ENCODE measurements at regions not wholly inside any gene's neighbourhood (a gene's known extent, or its start where the extent isn't known, plus 50 kb on each side); places are given as distances from the start of the nearest gene placed in this dataset.

GRCh38 chr22:33167998-33168790 lies 110.0 kb upstream of the SYN3 start:
- intact Hi-C loops (cut with DNase I; ENCODE audit: low total_unique reads) = no loop called here
- peaks cover 0 to 4% (median 0%) of the 10 kb centered on the region in 7 donors for H3K27me3 ChIP-seq (replicated peaks in 1 of 7)

GRCh38 chr22:33166206-33166605 lies 108.0 kb upstream of the SYN3 start:
- H3K27me3 ChIP-seq (replicated peaks in 1 of 7) = peaks cover 0 to 7% (median 0%) of the 10 kb centered on the region in 7 donors
- no peak for DNase-seq
- H3K9me3 ChIP-seq = peaks cover 0 to 4% (median 0%) of the 10 kb centered on the region in 8 donors
- H3K4me1 ChIP-seq = no peaks in the 10 kb centered on the region
- intact Hi-C loops (cut with DNase I; ENCODE audit: low total_unique reads) = no loop called here
- H3K4me3 ChIP-seq = no peak overlapping the region
- no peak overlapping the region for H3K27ac ChIP-seq
- WGBS, 5 donors = 58 to 70% (median 63%) methylated on average over 7 of the region's 7 CpGs
- no peaks in the 10 kb centered on the region for H3K36me3 ChIP-seq
- TF ChIP-seq POLR2A (IDR thresholded peaks at IDR 0.05) (no peak), POLR2AphosphoS5 (IDR thresholded peaks at IDR 0.05) (no peak), CTCF (IDR thresholded peaks at IDR 0.05 in 8 of 11, conservative IDR thresholded peaks at IDR 0.05 in 3 of 11) (no peak)

More at GRCh38 chr22:33167998-33168790, 110.0 kb upstream of the SYN3 start:
- 63 to 80% (median 72%) methylated on average over 4 of the region's 4 CpGs for WGBS, 5 donors
- Histone ChIP-seq H3K36me3 (no peaks in the 10 kb centered on the region), H3K9me3 (peaks cover 0 to 10% (median 0%) of the 10 kb centered on the region in 8 donors), H3K27ac (no peak overlapping the region), H3K4me3 (no peak overlapping the region), H3K4me1 (no peaks in the 10 kb centered on the region)
- no peak for DNase-seq
- TF ChIP-seq POLR2A (IDR thresholded peaks at IDR 0.05) (no peak), CTCF (IDR thresholded peaks at IDR 0.05 in 8 of 11, conservative IDR thresholded peaks at IDR 0.05 in 3 of 11) (no peak), POLR2AphosphoS5 (IDR thresholded peaks at IDR 0.05) (no peak)

- intact Hi-C loops (cut with DNase I; ENCODE audit: low total_unique reads) = no loop called here
- 50 to 61% (median 56%) methylated on average over 4 of the region's 4 CpGs for WGBS, 5 donors
- DNase-seq = no peak
Observed at GRCh38 chr22:33163815-33164214, 105.6 kb upstream of the SYN3 start.

More at GRCh38 chr22:33163815-33164214, 105.6 kb upstream of the SYN3 start:
- peaks cover 0 to 7% (median 0%) of the 10 kb centered on the region in 7 donors for H3K27me3 ChIP-seq (replicated peaks in 1 of 7)
- no peak overlapping the region for H3K27ac ChIP-seq
- no peaks in the 10 kb centered on the region for H3K9me3 ChIP-seq
- no peak overlapping the region for H3K4me3 ChIP-seq
- H3K4me1 ChIP-seq = no peaks in the 10 kb centered on the region
- TF ChIP-seq POLR2AphosphoS5 (IDR thresholded peaks at IDR 0.05) (no peak), CTCF (IDR thresholded peaks at IDR 0.05 in 8 of 11, conservative IDR thresholded peaks at IDR 0.05 in 3 of 11) (no peak), POLR2A (IDR thresholded peaks at IDR 0.05) (no peak)
- no peaks in the 10 kb centered on the region for H3K36me3 ChIP-seq

Measured in spleen (tissue), 11 donors.